ENCODE measurements at regions not wholly inside any gene's neighbourhood (a gene's known extent, or its start where the extent isn't known, plus 50 kb on each side); places are given as distances from the start of the nearest gene placed in this dataset.
A peak's percentile ranks its signal among the peaks of the same experiment; 100 is the strongest.

DNA sequence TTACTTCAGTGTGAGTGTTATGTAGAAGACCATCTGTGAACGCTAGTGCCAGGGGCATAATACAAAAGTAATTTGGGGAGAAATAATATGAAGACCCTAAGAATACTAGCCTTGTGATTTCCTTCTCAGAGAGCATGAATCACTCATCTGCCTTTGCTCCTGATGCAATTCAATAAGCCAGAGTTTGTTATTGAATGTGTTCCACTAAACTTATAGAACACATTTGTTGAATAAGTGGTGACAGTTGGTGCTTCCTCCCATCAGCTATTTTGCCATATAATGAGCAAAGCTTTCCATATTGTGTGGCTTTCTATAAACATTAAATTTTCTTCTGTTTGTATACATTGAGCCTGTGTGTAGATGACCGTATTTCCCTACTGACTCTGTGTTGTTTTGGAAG is 136.4 kb upstream of the QRFPR start:
- H3K27me3 ChIP-seq (ENCODE audit: insufficient read depth, low read depth, severe bottlenecking): no peaks in the 10 kb centered on the region
- no peak for DNase-seq
- TF ChIP-seq, protein P1, sequence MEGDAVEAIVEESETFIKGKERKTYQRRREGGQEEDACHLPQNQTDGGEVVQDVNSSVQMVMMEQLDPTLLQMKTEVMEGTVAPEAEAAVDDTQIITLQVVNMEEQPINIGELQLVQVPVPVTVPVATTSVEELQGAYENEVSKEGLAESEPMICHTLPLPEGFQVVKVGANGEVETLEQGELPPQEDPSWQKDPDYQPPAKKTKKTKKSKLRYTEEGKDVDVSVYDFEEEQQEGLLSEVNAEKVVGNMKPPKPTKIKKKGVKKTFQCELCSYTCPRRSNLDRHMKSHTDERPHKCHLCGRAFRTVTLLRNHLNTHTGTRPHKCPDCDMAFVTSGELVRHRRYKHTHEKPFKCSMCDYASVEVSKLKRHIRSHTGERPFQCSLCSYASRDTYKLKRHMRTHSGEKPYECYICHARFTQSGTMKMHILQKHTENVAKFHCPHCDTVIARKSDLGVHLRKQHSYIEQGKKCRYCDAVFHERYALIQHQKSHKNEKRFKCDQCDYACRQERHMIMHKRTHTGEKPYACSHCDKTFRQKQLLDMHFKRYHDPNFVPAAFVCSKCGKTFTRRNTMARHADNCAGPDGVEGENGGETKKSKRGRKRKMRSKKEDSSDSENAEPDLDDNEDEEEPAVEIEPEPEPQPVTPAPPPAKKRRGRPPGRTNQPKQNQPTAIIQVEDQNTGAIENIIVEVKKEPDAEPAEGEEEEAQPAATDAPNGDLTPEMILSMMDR (IDR thresholded peaks at IDR 0.05; ENCODE audit: low read depth, low read length): no peak
- H3K9me3 ChIP-seq (ENCODE audit: severe bottlenecking): no peaks in the 10 kb centered on the region
- no peak overlapping the region for H3K27ac ChIP-seq
- H3K4me3 ChIP-seq (ENCODE audit: low read depth, low read length): no peak overlapping the region
- no peaks in the 10 kb centered on the region for H3K36me3 ChIP-seq

DNA sequence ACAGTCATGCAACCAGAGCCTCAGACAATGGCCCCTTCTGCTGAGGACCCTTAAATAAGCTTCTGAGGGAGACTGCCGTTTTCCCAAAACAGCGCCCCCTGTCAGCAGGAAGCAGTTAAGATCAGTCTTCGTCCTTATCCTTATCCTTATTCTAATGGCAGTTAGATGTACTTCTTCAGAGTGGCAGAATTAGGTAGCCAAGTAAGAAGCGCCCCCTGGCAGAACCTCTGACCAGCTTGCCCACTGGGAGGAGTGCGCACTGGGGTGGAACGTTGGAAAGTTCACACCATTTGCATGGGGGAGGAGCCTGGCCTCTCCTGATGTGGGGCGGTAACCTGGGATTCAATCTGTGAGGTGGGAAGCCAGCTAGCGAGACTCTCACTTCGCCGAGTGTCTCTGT is 133.6 kb upstream of the QRFPR start:
- H3K27me3 ChIP-seq (ENCODE audit: insufficient read depth, low read depth, severe bottlenecking): no peaks in the 10 kb centered on the region
- no peaks in the 10 kb centered on the region for H3K9me3 ChIP-seq (ENCODE audit: severe bottlenecking)
- no peaks in the 10 kb centered on the region for H3K36me3 ChIP-seq
- H3K27ac ChIP-seq: no peak overlapping the region
- no peak overlapping the region for H3K4me3 ChIP-seq (ENCODE audit: low read depth, low read length)
- TF ChIP-seq, protein P1 (IDR thresholded peaks at IDR 0.05; ENCODE audit: low read depth, low read length): 0 out of 2 replicates have a peak, but pooled peaks have one; percentile 10
- no peak for DNase-seq

DNA sequence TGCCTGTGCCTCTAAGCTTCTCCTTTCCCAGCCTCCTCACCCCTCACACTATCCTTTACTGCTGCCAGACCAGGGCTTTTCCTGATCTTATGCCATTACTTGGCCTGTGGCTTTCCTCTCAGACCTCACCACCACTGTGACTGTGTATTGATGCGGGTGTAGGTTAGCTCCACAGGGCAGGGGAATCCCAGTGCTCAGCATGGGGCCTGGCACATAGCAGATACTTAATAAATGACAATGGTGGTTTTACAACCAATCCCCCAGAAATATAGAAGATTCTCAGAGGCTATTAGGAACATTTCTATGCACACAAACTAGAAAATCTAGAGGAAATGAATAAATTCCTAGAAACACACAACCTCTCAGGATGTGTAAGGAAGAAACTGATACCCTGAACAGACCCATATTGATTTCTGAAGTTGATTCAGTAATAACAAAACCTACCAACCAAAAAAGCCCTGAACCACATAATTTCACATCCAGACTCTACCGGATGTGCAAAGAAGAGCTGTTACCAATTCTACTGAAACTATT is 129.6 kb upstream of the QRFPR start:
- Histone ChIP-seq H3K27me3 (ENCODE audit: insufficient read depth, low read depth, severe bottlenecking) (no peaks in the 10 kb centered on the region), H3K4me3 (ENCODE audit: low read depth, low read length) (no peak overlapping the region), H3K9me3 (ENCODE audit: severe bottlenecking) (no peaks in the 10 kb centered on the region), H3K36me3 (no peaks in the 10 kb centered on the region), H3K27ac (no peak overlapping the region)
- TF ChIP-seq, protein P1 (IDR thresholded peaks at IDR 0.05; ENCODE audit: low read depth, low read length): no peak
- DNase-seq: no peak

DNA sequence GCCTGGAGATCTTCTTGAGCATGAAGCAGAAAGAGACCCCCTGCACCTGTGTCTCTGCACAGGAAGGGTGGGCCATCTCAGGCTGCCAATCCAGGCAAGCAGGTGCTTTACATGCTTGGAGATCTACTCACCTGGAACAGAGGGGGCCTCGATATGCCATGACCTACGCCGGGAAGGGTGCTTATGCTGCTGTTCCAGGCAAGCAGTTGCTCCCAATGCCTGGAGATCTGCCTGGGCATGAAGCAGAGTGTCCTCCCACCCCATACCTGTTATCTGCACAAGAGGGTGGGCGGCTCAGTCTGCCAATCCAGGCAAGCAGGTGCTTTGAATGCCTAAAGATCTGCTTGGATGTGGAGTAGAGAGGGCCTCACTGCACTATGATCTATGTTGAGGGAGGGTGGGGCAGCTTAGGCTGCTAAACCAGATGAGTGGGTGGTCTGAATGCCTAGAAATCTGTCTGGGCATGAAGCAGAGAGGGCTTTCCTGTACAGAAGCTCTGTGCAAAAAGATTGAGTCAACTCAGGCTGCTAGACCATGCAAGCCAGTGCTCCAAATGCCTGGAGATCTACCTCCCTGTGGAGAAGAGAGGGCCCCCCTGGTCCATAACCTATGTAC is 104.5 kb upstream of the QRFPR start:
- H3K4me3 ChIP-seq (ENCODE audit: low read depth, low read length): no peak overlapping the region
- no peaks in the 10 kb centered on the region for H3K9me3 ChIP-seq (ENCODE audit: severe bottlenecking)
- no peaks in the 10 kb centered on the region for H3K27me3 ChIP-seq (ENCODE audit: insufficient read depth, low read depth, severe bottlenecking)
- no peak overlapping the region for H3K27ac ChIP-seq
- no peaks in the 10 kb centered on the region for H3K36me3 ChIP-seq
- TF ChIP-seq, protein P1 (IDR thresholded peaks at IDR 0.05; ENCODE audit: low read depth, low read length): no peak
- DNase-seq: no peak

DNA sequence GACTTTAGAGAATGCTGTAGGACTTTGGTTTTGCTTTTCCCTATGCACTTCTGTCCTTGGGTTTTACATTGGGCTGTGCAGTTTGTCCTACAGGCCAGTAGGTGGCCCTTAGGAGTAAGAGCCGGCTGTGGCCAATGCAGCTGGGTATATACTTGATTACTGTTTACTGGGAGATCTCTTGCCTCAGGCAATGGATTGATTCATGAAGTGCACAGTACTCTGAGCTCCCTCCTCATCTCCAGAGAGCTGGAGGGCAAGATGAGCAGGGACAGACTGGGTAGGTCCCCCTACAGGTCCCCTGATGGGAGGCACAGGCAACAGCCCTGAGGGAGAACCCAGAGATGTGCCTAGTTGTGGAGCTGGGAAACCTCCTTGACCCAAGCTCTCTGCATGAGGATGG is 103.8 kb upstream of the QRFPR start:
- DNase-seq: peak; percentile 52
- H3K4me3 ChIP-seq (ENCODE audit: low read depth, low read length): no peak overlapping the region
- H3K36me3 ChIP-seq: no peaks in the 10 kb centered on the region
- no peaks in the 10 kb centered on the region for H3K27me3 ChIP-seq (ENCODE audit: insufficient read depth, low read depth, severe bottlenecking)
- TF ChIP-seq, protein P1 (IDR thresholded peaks at IDR 0.05; ENCODE audit: low read depth, low read length): peak; percentile 86
- no peak overlapping the region for H3K27ac ChIP-seq
- no peaks in the 10 kb centered on the region for H3K9me3 ChIP-seq (ENCODE audit: severe bottlenecking)

DNA sequence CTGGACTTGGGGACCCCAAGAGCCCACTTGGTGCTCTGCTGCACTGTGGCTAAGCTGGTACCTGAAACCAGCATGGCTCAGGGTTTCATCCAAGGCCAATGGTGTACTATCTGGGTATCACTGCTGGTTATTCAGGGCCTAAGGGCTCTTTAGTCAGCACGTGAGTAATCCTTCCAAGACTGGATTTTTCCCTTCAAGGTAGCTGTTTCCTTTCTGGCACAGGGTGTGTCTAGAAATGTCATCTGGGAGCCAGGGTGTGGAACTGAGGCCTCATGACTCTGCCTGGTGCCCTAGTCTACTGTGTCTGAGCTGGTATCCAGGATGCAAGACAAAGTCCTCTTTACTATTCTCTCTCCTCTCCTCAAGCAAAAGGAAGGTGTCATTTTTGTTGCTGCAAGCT is 99.0 kb upstream of the QRFPR start:
- no peak overlapping the region for H3K27ac ChIP-seq
- DNase-seq: no peak
- TF ChIP-seq, protein P1 (IDR thresholded peaks at IDR 0.05; ENCODE audit: low read depth, low read length): no peak
- H3K36me3 ChIP-seq: no peaks in the 10 kb centered on the region
- H3K9me3 ChIP-seq (ENCODE audit: severe bottlenecking): no peaks in the 10 kb centered on the region
- H3K27me3 ChIP-seq (ENCODE audit: insufficient read depth, low read depth, severe bottlenecking): no peaks in the 10 kb centered on the region
- H3K4me3 ChIP-seq (ENCODE audit: low read depth, low read length): no peak overlapping the region
